NT2/D1 (cell line): ENCODE measurements at regions not wholly inside any gene's neighbourhood (a gene's known extent, or its start where the extent isn't known, plus 50 kb on each side); places are given as distances from the start of the nearest gene placed in this dataset.

Experiments
- DNase-seq: peaks from one replicate; pipeline ENCODE4 v3.0.0-alpha.2; 2011; ENCODE audit warnings: low read depth, low spot score
- H3K27me3 ChIP-seq: 2 replicates; pipeline ENCODE4 v1.6.0; 2011; ENCODE audit warnings: mild to moderate bottlenecking; ENCODE audit not compliant: insufficient read length, insufficient read depth
- H3K36me3 ChIP-seq: 2 replicates; pipeline ENCODE4 v1.6.1; 2011; ENCODE audit warnings: mild to moderate bottlenecking, low read length, mixed read lengths; ENCODE audit not compliant: insufficient read depth, insufficient read length
- H3K4me1 ChIP-seq: 2 replicates; pipeline ENCODE4 v1.5.1; 2011; ENCODE audit not compliant: insufficient read depth, insufficient read length
- H3K4me3 ChIP-seq: 2 replicates; pipeline ENCODE4 v1.5.1; 2011; ENCODE audit warnings: low read depth; ENCODE audit not compliant: insufficient read length
- H3K9ac ChIP-seq: 2 replicates; pipeline ENCODE4 v1.6.0; 2011; ENCODE audit warnings: low read depth; ENCODE audit not compliant: insufficient read length
- H3K9me3 ChIP-seq: 2 replicates; pipeline ENCODE4 v1.5.1; 2011; ENCODE audit warnings: mild to moderate bottlenecking, low read length; ENCODE audit not compliant: insufficient read depth
- SUZ12 ChIP-seq: IDR thresholded peaks from 2 replicates; pipeline ENCODE4 v1.6.1; 2011; ENCODE audit not compliant: insufficient read length, insufficient read depth; ENCODE audit errors: extremely low read depth
- YY1 ChIP-seq: IDR thresholded peaks from 2 replicates; pipeline ENCODE4 v1.6.1; 2011; ENCODE audit not compliant: insufficient read length, insufficient read depth
- ZNF274 ChIP-seq: IDR thresholded peaks from 2 replicates; pipeline ENCODE4 v1.6.1; 2011; ENCODE audit warnings: mild to moderate bottlenecking, low read depth, low read length

DNA sequence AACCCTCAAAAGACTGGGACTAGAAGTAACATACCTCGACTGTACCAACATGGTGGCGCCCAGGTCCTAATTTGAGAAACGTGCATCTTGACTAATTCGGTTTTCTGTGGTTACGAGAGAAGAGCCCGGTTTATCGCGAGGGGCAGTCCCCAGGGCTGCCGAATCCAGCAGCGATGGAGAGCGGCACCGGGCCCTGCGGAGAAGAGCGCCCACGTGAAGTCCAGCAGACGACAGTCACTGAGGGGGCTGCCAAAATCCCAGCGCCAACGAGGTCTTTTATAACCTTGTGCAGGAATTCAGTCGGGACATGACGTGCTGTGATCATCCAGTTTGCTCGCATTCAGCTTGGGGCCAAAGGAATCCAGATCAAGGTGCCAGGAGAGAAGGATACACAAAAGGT lies 187.5 kb upstream of the SLITRK2 start:
- H3K9ac ChIP-seq, result no peak overlapping the region
- no peaks in the 10 kb centered on the region for H3K4me1 ChIP-seq
- DNase-seq, result no peak
- no peaks in the 10 kb centered on the region for H3K36me3 ChIP-seq
- no peaks in the 10 kb centered on the region for H3K9me3 ChIP-seq
- H3K4me3 ChIP-seq, result no peak overlapping the region
- TF ChIP-seq SUZ12 (no peak), YY1 (no peak), ZNF274 (no peak)
- H3K27me3 ChIP-seq, result no peaks in the 10 kb centered on the region

DNA sequence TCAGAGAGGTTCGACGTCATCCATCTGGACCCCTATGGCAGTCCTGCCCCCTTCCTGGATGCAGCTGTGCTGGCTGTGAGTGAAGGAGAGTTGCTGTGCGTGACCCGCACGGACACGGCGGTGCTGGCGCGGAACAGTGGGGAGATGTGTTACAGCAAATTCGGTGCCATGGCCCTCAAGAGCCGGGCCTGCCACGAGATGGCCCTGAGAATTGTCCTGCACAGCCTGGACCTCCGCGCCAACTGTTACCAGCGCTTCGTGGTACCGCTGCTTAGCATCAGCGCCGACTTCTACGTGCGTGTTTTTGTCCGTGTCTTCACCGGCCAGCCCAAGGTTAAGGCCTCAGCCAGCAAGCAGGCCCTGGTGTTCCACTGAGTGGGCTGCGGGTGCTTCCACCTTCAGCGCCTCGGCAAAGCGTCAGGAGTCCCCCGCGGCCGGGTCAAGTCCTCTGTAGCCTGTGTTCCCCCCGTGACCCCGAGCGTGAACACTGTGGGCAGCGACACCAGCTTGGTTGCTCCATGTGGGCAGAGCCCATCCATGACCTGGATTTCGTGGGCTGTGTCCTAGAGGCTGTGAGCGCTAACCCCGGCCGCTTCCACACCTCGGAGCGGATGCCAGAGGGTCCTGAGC lies 186.7 kb upstream of the SLITRK2 start:
- Histone ChIP-seq H3K9me3 (no peaks in the 10 kb centered on the region), H3K36me3 (no peaks in the 10 kb centered on the region), H3K4me3 (no peak overlapping the region), H3K9ac (no peak overlapping the region), H3K27me3 (no peaks in the 10 kb centered on the region), H3K4me1 (no peaks in the 10 kb centered on the region)
- DNase-seq, result no peak
- TF ChIP-seq SUZ12 (no peak), YY1 (no peak), ZNF274 (no peak)

- Histone ChIP-seq H3K4me1 (no peaks in the 10 kb centered on the region), H3K9me3 (no peaks in the 10 kb centered on the region), H3K27me3 (no peaks in the 10 kb centered on the region), H3K4me3 (no peak overlapping the region), H3K36me3 (no peaks in the 10 kb centered on the region), H3K9ac (no peak overlapping the region)
- DNase-seq, result no peak
- TF ChIP-seq YY1, result no peak
- no peak for TF ChIP-seq SUZ12
- TF ChIP-seq ZNF274, result no peak
Measured at GRCh38 chrX:145631461-145631951, 186.1 kb upstream of the SLITRK2 start.

DNA sequence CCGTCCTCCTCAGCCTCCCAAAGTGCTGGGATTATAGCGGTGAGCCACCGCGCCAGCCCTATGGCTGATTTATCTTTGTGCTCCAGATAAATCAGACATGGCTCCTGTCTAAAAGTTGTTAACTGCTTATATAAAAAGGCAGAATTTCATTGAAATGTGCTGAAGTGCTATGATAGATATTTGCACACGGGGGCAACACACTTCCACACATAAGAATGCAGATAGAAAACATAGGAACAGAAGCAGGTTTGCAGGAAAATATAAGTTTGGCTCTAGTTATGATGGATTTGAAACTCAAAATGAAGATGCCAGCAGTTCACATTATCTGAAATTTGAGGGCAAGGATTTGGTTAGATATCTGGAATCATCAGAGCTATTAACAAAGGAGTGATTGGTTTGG lies 163.1 kb upstream of the SLITRK2 start:
- Histone ChIP-seq H3K4me1 (no peaks in the 10 kb centered on the region), H3K4me3 (no peak overlapping the region)
- TF ChIP-seq YY1 (no peak), SUZ12 (no peak), ZNF274 (no peak)

GRCh38 chrX:145673841-145674240 lies 143.8 kb upstream of the SLITRK2 start:
- no peaks in the 10 kb centered on the region for H3K9me3 ChIP-seq
- no peak for TF ChIP-seq SUZ12
- no peak for TF ChIP-seq ZNF274
- TF ChIP-seq YY1, result no peak
- no peaks in the 10 kb centered on the region for H3K36me3 ChIP-seq

More for the DNA sequence above, 163.1 kb upstream of the SLITRK2 start:
- DNase-seq, result no peak
- Histone ChIP-seq H3K9ac (no peak overlapping the region), H3K36me3 (no peaks in the 10 kb centered on the region), H3K9me3 (no peaks in the 10 kb centered on the region), H3K27me3 (no peaks in the 10 kb centered on the region)

DNA sequence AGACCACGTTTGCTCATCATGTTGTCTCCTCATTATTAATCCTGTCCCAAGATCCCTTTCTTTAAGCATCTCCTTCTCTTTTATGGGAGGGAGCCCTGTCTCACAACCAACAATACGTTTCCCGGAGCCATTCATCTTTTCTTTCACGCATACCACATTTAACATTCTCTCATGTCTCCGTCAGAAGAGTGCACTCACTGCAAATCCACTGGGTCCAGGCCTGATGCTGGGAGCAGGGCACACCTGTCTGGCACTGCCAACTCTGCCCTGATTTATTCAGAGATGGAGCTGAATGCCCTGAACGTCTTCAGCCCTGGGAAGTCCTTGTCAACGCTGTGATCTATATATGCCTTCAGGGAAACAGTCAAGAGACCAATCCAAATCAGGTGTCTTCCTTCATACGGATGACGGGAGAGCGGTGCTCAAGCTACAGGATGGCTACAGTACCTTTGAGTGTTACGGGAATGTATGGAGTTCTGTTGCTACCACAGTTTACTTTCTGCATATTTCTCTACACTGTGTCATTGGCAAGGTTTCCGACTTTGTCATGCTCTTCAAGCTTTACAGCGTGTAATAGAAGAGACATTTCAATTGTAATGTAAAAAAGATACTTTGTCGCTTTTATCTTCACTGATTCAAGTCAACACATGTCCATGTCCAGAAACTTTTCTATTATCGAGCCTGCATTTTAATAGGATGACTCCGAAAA lies 140.4 kb upstream of the SLITRK2 start:
- TF ChIP-seq ZNF274 (no peak), SUZ12 (no peak), YY1 (no peak)
- Histone ChIP-seq H3K36me3 (no peaks in the 10 kb centered on the region), H3K27me3 (no peaks in the 10 kb centered on the region), H3K4me1 (no peaks in the 10 kb centered on the region), H3K9me3 (no peaks in the 10 kb centered on the region), H3K4me3 (no peak overlapping the region), H3K9ac (no peak overlapping the region)
- DNase-seq, result no peak

More at GRCh38 chrX:145673841-145674240, 143.8 kb upstream of the SLITRK2 start:
- Histone ChIP-seq H3K9ac (no peak overlapping the region), H3K27me3 (no peaks in the 10 kb centered on the region), H3K4me1 (no peaks in the 10 kb centered on the region), H3K4me3 (no peak overlapping the region)
- DNase-seq, result no peak

DNA sequence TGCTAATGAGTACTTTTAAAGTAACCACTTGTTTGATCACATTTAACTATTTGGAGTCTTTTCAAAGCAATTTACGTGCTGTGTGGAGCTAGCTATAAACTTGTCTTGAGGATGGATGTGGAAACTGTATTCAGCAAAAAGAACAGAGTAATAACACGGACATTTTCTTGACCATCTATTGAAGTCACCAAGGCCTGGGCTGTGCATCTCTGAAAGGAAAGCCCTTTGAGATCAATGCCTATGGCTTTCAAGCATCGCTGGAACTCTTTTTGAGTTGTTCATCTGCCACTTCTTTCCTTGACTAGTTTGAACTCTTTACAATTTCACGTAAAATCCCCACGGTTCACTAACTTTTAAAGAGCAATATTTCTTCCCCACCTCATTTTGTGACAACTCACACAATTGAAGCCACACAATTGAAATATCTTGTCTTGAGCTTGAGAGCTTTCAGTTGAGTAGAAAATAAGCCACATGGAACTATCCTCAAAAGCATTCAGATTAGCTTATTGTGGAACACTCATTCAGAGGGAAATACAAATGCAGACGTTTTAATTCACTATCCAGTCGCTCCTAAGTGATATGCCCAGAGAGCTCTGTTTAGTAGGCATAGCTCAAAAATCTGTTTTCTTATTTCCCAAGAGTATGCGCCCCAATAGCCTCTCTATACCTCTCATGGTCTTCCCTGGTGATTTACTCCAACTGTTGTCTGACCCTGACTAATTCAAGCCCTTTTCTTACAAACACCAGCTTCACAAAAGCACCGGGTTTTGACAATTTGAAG lies 134.9 kb upstream of the SLITRK2 start:
- TF ChIP-seq YY1, result no peak
- TF ChIP-seq SUZ12, result no peak
- no peak for TF ChIP-seq ZNF274
- no peak overlapping the region for H3K4me3 ChIP-seq
- DNase-seq, result no peak
- no peaks in the 10 kb centered on the region for H3K27me3 ChIP-seq
- H3K4me1 ChIP-seq, result no peaks in the 10 kb centered on the region
- no peaks in the 10 kb centered on the region for H3K9me3 ChIP-seq
- no peak overlapping the region for H3K9ac ChIP-seq
- no peaks in the 10 kb centered on the region for H3K36me3 ChIP-seq
